ENCODE measurements at regions not wholly inside any gene's neighbourhood (a gene's known extent, or its start where the extent isn't known, plus 50 kb on each side); places are given as distances from the start of the nearest gene placed in this dataset.

GRCh38 chr18:50444539-50444938 lies 69.7 kb downstream of the SKA1 start:
- DNase-seq (no peak), ATAC-seq (no peak)
- no peak for TF ChIP-seq CTCF (IDR thresholded peaks at IDR 0.05)
- Histone ChIP-seq H3K4me3 (no peak overlapping the region), H3K36me3 (no peaks in the 10 kb centered on the region), H3K4me1 (no peaks in the 10 kb centered on the region), H3K27me3 (no peaks in the 10 kb centered on the region), H3K27ac (no peak overlapping the region), H3K9me3 (no peaks in the 10 kb centered on the region)
- intact Hi-C loops (cut with DNase I), result no loop called here

GRCh38 chr18:50446629-50447028 lies 71.8 kb downstream of the SKA1 start:
- H3K27ac ChIP-seq, result no peak overlapping the region
- no peak for TF ChIP-seq CTCF (IDR thresholded peaks at IDR 0.05)
- H3K9me3 ChIP-seq, result no peaks in the 10 kb centered on the region
- no peak overlapping the region for H3K4me3 ChIP-seq
- ATAC-seq, result no peak
- H3K36me3 ChIP-seq, result no peaks in the 10 kb centered on the region
- H3K4me1 ChIP-seq, result no peaks in the 10 kb centered on the region
- intact Hi-C loops (cut with DNase I), result no loop called here
- H3K27me3 ChIP-seq, result no peaks in the 10 kb centered on the region
- DNase-seq, result no peak

- Histone ChIP-seq H3K4me1 (no peaks in the 10 kb centered on the region), H3K36me3 (no peaks in the 10 kb centered on the region), H3K4me3 (no peak overlapping the region), H3K9me3 (no peaks in the 10 kb centered on the region), H3K27ac (no peak overlapping the region), H3K27me3 (no peaks in the 10 kb centered on the region)
- intact Hi-C loops (cut with DNase I), result no loop called here
- no peak for TF ChIP-seq CTCF (IDR thresholded peaks at IDR 0.05)
- no peak for DNase-seq
- ATAC-seq, result no peak
Observed at GRCh38 chr18:50447102-50447741, 72.4 kb downstream of the SKA1 start.

- ATAC-seq (no peak), DNase-seq (no peak)
- intact Hi-C loops (cut with DNase I), result no loop called here
- no peaks in the 10 kb centered on the region for H3K4me1 ChIP-seq
- H3K36me3 ChIP-seq, result no peaks in the 10 kb centered on the region
- no peak overlapping the region for H3K27ac ChIP-seq
- no peaks in the 10 kb centered on the region for H3K9me3 ChIP-seq
- H3K4me3 ChIP-seq, result no peak overlapping the region
- TF ChIP-seq CTCF (IDR thresholded peaks at IDR 0.05), result no peak
- no peaks in the 10 kb centered on the region for H3K27me3 ChIP-seq
Observed at GRCh38 chr18:50447952-50448351, 73.1 kb downstream of the SKA1 start.

- intact Hi-C loops (cut with DNase I), result no loop called here
- no peak for ATAC-seq
- Histone ChIP-seq H3K27me3 (no peaks in the 10 kb centered on the region), H3K9me3 (no peaks in the 10 kb centered on the region), H3K4me1 (no peaks in the 10 kb centered on the region), H3K27ac (no peak overlapping the region), H3K36me3 (no peaks in the 10 kb centered on the region), H3K4me3 (no peak overlapping the region)
- DNase-seq, result no peak
- no peak for TF ChIP-seq CTCF (IDR thresholded peaks at IDR 0.05)
Observed at GRCh38 chr18:50451100-50451842, 76.4 kb downstream of the SKA1 start.

All from upper lobe of right lung (tissue), 1 donor.